Uterus (tissue), 2 donors: ENCODE measurements at regions not wholly inside any gene's neighbourhood (a gene's known extent, or its start where the extent isn't known, plus 50 kb on each side); places are given as distances from the start of the nearest gene placed in this dataset.

Source experiments
- POLR2A ChIP-seq, 2 donors: fragments of 450-650 bp; IDR thresholded peaks; one replicate each; pipeline ENCODE4 v1.6.1; 2016; ENCODE audit warnings: antibody characterized with exemption in 2 of 2, mild to moderate bottlenecking in 1 of 2, moderate library complexity in 1 of 2
- TF ChIP-seq, protein P1 (sequence below), 4 experiments: fragments of 200-600 bp in 2 of 4; fragments of 450-650 bp in 2 of 4; sonication (generic) in 2 of 4; IDR thresholded peaks; one replicate each; pipeline ENCODE4 v1.5.1; 2016 to 2019; ENCODE audit warnings: antibody characterized with exemption in 4 of 4, mild to moderate bottlenecking in 2 of 4, moderate library complexity in 1 of 4

GRCh38 chr6:132068766-132069165 is 117.6 kb upstream of the CCN2 start:
- no peak for TF ChIP-seq POLR2A (IDR thresholded peaks at IDR 0.05)
- TF ChIP-seq, protein P1, sequence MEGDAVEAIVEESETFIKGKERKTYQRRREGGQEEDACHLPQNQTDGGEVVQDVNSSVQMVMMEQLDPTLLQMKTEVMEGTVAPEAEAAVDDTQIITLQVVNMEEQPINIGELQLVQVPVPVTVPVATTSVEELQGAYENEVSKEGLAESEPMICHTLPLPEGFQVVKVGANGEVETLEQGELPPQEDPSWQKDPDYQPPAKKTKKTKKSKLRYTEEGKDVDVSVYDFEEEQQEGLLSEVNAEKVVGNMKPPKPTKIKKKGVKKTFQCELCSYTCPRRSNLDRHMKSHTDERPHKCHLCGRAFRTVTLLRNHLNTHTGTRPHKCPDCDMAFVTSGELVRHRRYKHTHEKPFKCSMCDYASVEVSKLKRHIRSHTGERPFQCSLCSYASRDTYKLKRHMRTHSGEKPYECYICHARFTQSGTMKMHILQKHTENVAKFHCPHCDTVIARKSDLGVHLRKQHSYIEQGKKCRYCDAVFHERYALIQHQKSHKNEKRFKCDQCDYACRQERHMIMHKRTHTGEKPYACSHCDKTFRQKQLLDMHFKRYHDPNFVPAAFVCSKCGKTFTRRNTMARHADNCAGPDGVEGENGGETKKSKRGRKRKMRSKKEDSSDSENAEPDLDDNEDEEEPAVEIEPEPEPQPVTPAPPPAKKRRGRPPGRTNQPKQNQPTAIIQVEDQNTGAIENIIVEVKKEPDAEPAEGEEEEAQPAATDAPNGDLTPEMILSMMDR (IDR thresholded peaks at IDR 0.05) = no peak
